Astrocyte of the hippocampus (primary cell): ENCODE measurements at regions not wholly inside any gene's neighbourhood (a gene's known extent, or its start where the extent isn't known, plus 50 kb on each side); places are given as distances from the start of the nearest gene placed in this dataset.
A peak's percentile ranks its signal among the peaks of the same experiment; 100 is the strongest.
"Not testable (repeated sequence)": the region's sequence is repeated elsewhere in the genome, so short reads cannot be mapped to it uniquely, and the experiment has no call there.

Experiments used
- DNase-seq: peaks from one replicate; pipeline ENCODE4 v3.0.0; 2011; ENCODE audit warnings: low read depth, low spot score

DNA sequence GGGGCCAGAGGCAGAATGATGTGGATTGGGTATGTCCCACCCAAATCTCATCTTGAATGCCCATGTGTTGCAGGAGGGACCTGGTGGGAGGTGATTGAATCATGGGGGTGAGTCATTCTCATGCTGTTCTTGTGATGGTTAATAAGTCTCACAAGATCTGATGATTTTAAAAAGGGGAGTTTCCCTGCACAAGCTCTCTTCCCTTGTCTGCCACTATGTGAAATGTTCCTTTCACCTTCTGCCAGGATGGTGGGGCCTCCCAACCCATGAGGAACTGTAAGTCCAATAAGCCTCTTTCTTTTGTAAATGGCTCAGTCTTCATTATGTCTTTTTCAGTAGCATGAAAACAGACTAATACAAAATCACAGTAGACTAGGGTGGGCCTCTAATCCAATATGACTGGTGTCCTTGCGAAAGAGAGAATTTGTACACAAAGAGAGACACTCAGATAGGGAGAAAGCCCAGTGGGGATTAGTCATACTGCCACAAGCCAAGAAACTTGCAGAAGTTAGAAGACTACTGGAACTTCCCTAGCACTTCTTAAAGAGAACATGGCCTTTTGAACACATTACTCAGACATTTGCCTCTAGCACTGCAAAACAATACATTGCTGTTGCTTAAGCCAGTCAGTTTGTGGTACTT lies 68.4 kb downstream of the ANXA1 start:
- peak; percentile 40 for DNase-seq

DNA sequence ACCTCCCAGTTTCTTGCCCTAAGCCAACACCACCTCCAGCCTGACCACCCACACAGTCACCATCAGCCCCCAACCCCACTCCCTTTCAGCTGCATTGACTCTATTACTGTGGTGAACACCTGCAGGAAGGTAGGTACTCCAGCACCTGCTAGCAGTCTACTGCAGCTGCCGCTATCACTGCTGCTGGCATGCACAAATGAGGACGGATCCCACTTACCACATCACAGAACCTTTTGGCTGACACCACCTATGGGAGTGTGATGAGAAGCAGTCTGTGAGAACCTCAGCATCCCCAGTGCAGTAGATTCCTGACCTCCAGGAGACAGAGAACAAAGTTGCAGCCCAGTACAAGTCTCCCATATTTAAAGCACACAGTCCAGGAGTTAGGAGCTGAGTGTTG lies 71.9 kb downstream of the ANXA1 start:
- DNase-seq = no peak

DNA sequence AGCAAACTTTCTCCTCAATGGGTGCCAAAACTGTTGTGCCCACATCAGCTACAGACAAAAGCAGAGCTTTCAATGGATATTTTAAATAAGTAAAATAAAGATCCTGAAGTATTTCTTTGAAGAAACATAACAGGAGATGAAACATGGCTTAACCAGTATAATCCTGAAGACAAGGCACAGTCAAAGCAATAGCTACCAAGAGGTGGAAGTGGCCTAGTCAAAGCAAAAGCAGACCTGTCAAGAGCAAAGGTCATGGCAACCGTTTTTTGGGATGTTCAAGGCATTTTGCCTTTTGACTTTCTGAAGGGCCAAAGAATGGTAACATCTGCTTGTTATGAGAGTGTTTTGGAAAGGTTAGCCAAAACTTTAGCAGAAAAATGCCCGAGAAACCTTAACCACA lies 77.9 kb downstream of the ANXA1 start:
- DNase-seq = no peak

DNA sequence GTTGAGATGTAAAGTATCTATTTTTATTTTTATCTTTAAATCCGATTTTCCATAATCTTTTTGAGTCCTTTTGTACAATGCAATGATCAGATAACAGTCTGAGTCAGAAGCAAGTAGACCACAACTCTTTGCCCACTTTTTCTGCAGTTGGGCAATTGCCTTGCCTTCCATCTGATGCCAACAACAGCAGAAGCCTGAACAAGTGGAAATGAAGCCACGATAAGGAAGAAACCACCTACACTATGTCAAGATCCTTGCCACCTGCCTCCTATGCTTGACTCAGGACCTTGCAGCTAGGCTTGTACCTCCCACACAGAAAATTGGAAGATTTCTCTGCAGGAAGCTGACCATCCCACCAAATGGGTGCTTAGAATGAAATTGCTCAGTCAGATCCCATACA lies 78.6 kb downstream of the ANXA1 start:
- DNase-seq = peak; percentile 67

DNA sequence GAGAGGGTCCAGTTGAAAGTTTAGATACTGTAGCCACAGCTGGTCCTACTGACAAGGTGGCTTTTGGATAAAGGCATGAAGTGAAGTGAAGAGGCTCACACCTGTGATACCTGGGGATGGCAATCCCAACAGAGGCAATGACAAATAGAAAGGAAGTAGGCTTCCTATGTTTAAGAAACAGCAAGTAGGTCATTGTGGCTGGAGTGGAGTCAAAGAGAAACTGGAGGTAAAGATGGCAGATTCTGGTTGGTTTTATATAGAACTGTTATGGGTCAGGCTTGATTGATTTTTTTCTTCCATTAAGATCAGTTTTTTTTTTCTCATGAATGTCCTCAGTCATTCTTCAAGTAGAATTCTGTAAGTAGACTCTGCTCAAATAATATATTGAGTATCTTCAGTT lies 79.5 kb downstream of the ANXA1 start:
- DNase-seq = no peak

DNA sequence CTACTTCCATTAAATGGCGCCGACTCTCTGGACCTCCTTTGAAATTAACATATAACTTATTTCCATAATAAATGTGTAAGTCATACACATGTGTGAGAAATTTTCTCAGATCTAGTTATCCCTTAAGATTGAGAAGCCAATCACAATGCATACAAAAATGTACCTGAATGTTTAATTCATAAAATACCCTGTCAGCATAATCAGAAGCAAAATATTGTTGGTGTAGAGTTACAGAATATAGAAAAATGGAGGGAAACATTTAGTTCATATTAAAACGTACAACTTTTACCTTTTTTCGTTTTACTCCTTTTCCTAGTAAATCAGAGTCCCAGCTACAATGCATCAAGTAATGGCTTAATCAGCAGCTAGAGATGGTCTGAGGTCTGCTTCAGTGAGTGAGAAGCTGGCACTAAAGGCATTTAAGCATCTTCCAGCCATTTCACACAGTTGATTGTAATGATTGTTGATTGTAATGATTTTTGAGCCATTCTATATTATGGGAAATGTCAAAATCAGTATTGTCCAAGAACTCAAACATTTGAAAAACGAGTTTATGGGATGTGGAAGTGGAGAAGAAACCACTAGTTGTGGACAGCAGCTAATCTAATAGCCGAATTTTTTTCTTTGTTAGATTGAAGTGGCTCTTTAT lies 81.8 kb downstream of the ANXA1 start:
- no peak for DNase-seq

DNA sequence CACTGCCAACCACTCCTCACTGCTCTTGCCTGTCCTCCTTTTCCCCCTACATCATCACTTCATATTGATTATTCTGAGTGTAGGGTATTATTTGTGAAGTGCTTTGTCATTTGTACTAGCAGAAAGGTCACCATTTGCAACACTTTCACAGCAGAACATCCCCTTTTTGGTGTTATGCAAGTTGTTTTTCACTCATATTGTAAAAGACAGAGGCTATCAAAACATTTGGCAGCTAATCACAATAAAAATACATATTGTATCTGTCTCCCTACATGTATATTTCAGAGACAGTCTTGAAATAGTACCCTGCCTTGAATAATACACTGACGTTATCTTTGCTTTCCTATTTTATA lies 82.3 kb downstream of the ANXA1 start:
- no peak for DNase-seq

DNA sequence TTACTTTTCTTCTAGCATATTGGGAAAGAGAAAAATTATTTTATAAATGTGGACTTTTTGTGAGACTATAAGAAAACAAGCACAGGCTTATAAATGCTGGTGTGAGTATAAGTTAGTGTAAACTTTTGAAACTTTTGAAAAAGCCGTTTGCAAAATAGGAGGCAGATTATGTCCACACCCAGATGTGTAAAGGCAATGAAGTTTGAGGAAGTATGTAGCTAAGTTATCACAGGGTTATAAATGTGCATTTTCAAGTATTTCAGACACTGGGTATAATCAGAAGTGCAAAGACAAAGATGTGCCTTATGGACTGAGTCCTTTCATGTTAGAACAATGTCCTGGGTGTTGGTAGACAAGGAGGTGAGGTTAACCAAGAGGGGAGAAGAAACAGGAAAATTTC lies 85.5 kb downstream of the ANXA1 start:
- DNase-seq = no peak

DNA sequence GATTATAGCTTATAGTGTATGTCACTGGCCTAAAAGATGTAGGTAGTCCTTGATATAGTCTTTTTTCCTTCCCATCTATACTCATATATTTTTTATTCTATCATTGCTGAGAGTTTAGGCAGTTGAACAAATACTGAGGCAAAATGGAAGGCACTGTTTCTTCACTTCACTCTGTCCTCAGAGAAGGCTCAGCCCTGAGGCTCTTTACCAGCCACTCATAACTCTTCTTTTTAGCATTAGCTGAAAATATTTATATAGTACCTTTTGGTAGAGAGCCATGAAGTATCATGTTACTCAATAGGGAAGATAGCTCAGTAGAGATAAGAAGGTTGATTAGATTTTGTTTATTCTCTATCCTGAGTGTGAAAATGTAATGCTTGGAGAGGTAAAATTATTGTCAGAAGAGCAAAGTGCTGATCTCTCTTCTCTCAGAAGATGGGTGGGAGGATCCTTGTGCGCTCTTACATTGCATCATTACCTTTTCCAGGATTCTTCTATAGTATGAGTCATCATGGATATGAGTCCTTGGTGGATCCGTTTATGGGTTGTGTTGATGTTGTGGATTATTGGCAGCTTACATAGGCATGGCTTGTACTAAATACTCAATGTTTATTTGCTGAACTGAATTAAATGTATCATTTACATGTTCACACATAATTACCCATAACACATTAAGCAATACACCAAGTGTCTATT lies 88.1 kb downstream of the ANXA1 start:
- no peak for DNase-seq

DNA sequence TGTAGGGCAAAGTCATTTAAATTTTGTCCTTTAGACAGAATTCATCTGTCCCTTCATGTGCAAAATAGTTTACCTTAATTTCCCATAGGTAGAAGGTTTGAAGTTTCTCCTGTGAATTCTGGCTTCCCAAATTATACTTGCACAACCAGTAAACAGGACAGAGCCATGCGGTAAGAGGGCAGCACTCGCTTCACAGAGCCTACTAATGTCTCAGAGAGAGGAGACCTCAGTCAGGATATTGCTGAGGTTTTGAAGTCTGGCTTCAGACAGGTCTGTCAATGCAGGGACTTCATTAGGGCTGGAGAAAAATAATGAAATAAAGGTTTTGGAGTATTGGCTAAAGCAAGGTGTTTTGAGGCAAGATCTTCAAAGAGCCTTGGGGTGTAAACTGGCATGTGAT lies 91.4 kb downstream of the ANXA1 start:
- DNase-seq = no peak

DNA sequence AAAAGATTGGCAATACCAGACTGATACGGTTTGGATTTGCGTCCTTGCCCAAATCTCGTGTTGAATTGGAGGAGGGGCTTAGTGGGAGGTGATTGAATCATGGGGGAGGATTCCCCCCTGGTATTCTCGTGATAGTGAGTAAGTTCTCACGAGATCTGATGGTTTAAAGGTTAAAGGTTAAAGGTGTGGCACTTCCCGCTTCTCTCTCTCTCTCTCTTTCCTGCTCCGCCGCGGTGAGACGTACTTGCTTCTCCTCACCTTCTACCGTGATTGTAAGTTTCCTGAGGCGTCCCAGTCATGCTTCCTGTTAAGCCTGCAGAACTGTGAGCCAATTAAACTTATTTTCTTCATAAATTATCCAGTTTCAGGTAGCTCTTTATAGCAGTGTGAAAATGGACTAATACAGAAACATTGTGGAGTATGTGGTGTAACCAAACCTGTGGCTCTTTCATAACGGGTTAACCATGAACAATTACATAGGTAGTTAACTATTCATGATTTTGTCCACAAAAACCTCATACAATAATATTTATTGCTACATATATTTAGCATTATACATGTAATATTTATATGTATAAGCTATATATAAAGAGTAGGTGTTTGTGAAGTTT lies 107.5 kb downstream of the ANXA1 start:
- no peak for DNase-seq

DNA sequence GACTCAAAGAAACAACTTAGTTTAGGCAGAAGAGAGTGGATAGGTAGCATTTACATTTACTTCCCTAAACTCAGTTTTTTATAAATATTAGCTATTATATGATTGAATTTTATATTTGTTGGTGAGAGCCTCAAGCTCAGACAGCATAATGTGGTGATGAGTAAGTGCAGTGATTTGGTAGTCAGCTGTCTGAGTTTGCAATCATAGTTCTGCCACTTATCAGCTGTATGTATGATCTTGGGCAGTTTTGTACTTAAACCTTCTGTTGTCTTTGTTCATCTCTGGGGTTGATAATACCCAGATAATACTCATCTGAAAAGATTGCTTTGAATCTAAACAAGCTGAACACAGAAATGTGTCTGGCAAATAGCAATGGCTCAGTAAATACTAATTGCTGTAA lies 108.8 kb downstream of the ANXA1 start:
- DNase-seq = no peak

DNA sequence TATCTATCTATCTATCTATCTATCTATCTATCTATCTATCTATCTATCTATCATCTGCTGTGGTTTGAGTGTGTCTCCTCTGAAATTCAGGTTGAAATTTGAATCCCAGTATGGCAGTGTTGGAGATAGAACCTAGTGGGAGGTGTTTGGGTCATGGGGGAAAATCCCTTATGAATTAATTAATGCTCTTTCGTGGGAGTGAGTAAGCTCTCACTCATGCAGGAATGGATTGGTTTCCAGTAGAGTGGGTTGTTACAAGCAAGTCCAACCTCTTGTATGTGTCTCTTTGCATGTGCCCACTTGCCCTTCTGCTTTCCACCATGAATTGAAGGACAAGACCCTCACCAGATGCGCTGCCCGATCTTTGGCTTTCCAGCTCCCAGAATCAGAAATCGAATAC lies 113.0 kb downstream of the ANXA1 start:
- DNase-seq = peak; percentile 39

DNA sequence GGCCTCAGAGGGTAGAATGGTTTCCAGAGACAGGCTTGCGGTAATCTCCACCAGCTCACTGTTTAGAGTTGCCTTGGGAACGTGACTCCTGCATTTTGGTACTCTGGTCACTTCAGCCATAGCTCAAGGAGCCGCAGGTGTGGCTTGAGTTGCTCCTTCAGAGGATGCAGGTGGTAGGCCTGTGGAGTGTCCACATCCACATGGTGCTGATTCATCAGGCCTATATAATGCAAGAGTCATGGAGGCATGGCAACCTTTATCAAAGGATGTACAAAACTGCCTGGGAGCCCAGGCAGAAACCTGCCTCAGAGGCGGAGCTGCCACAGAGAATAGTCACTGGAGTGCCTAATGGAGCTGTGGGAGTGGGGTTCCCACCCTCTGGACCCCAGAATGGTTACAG lies 114.2 kb downstream of the ANXA1 start:
- DNase-seq = no peak

DNA sequence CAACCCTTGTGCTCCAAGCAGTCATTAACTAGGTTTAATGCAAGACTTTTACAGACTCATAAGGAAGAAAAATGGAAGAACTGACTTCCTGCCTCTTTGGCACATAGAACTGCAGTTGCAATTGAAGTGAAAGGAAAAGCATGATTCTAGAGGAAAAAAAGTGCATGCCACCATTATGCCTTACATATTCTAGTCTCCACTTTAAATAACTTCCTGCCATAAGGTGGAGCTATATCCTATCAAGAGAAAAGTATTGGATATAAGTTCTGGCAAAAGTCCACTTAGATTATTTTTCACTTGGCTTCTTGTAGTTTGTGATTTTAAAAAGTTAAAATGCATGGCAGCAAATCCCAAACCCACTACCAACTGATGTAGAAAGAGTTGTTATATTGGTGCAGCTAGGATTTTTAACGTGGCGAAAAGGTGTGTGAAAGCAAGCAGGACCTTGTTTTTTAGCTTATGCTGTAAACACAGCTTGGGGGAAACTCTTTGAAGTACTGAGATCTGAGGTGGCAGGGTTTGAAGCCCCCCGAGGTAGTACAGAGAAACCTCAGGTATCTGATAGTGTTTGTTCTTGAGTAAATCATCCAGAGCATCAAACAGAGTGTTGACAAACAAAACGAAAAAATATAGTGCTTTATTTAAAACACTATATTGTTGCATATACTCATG lies 117.9 kb downstream of the ANXA1 start:
- peak; percentile 35 for DNase-seq

DNA sequence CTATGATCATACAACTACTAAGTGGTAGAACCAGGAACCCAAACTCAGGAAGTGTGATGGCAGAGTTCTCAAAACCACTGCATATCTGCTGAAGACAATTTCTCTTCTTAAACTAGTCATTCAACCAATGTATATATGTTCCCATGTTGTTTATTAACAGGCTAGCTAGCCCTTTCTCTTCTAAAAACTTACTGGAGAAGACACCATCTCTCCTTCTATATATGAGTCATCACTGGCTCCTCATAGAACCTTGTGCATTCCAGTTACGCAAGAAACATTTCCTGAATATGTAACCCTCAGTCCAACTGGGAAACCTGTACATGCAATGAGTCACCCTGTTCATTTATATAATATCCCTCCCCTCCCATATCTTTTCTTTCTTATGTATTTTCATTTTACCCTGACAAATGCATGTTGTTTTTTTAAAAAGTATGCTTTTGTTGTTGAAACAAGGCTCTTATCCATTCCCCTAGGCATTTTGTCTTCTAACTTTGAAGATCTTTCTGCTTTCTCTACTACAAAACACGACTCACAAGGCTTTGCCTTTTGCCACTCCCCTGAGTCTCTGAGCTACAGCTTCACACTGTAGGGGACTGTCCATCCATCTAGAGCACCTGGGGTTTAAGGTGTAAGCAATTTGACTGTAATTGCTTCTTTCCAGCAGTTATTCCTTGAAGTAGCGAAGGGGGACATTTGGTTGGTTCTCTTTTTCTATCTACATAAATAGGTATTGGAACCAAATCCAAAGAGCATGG lies 119.5 kb downstream of the ANXA1 start:
- peak; percentile 62 for DNase-seq

DNA sequence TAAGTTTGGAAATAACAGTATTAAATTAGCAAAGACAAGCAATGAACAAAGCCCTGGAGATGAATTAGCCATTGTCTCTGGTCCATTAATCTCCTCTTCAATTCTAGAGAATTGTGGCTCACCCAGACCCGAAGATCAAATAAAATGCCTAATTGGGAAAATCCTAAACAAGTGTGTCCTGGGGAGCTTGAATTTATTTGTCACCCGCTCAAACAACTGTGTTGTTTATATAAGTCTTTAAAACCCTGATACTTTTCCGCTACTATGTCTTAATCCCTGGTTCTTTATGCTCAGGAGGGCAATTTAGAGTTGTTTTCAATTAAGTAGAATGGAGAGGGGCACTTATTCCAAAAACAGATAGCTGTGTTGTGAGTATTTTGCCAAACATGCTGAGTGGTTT lies 128.4 kb downstream of the ANXA1 start:
- no peak for DNase-seq

DNA sequence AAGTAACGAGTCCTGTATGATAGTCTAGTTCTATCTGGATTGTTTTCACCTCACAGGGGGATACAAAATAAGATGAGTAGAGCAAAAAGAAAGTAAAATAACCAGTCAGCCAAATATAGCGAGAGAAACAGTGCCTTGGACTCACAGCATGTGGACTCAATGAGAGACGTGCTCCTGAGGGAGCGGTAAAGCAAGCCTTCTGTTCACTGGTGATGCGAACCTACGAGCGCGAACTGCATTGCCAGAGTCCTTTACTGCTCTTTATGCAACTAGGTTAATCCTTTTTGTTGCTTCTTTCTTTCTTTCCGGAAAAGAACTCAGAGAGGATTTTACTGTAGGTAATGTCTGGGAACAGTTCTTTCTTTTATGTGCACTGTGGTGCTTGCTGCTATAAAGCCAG lies 132.7 kb downstream of the ANXA1 start:
- no peak for DNase-seq

DNA sequence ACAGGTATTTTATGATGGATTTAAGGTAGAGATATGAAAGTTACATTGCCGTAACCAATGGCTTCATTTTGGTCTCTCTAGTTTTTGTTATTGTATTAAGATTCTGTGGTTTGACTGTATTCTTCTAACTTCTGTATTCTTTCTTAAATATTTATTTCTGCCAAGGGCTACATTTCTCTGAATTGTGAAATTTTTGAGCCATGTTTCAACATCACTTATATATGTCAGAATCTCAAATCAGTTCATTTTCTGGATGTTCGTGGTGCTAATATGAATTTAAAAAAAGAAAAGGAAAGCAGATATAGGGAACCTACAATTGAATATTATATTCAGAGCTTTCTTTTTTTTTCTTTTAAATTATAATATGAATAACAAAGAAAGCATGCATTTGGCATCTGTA lies 142.7 kb downstream of the ANXA1 start:
- no peak for DNase-seq

DNA sequence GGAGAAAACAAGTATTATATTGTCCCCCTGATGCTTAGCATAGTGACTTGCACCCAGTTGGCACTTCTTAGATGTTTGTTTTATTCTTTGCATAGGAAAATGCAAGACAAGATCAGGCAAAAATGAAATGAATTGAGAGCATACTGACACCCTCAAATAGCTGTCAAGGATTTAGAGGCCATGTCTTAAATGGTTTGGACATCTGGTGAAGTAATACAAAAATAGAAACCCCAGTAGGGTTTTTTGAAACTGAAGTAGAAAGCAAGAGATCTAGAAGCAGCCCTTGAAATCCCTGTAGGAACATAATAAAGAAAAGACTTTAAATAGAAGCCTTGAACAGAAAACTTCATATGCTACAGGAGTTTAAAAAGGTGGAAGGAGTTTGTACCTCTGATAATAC lies 174.3 kb downstream of the ANXA1 start:
- DNase-seq = no peak

DNA sequence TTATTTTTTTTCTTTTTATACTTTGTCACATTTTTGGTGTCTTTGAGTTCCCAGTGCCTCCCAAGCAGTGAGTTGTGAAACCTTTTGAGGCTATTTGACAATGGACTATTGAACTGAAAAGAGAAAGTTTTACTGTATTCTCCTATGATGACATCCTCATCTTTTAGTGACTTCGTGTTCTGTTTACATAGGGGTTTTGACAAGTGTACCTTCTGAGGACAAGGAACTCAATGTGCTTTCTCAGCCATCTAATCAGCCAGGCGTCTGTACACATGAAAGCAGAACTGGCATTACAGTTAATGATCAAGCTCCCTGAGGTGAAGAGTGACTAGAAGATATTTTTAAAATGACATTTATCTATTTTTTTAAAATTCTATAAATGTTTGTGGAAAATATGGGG lies 175.5 kb downstream of the ANXA1 start:
- DNase-seq = no peak

DNA sequence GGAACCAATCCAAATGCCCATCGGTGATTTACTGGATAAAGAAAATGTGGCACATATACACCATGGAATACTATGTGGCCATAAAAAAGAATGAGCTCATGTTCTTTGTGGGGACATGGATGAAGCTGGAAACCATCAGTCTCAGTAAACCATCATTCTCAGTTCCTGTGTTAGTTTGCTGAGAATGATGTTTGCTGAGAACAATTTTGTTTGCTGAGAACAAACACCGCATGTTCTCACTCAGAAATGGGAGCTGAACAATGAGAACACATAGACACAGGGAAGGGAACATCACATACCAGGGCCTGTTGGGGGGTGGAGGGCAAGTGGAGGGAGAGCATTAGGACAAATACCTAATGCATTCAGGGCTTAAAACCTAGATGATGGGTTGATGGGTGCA lies 185.5 kb downstream of the ANXA1 start:
- DNase-seq = not testable (repeated sequence)
